ENCODE measurements at regions not wholly inside any gene's neighbourhood (a gene's known extent, or its start where the extent isn't known, plus 50 kb on each side); places are given as distances from the start of the nearest gene placed in this dataset.
"Not testable (repeated sequence)": the region's sequence is repeated elsewhere in the genome, so short reads cannot be mapped to it uniquely, and the experiment has no call there.

DNA sequence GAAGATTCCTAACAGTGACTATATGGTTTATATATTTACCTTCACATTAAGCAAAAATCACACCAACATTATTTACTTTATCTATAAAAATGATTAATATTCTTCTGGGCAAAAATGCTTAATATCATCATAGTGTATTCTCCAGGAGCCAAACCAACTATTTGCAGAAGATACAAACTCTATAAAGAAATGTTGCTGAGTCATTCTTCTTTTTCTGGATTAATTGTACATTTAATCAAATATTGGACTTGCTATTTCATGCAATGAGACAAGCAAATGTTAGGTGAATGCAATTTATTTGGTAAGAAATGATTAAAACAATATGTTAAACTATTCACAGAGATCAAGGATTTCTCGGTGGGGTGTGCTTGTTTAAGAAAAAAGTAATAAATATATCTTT, 1075.8 kb downstream of the PCDH9 start:
- TF ChIP-seq, protein P1, sequence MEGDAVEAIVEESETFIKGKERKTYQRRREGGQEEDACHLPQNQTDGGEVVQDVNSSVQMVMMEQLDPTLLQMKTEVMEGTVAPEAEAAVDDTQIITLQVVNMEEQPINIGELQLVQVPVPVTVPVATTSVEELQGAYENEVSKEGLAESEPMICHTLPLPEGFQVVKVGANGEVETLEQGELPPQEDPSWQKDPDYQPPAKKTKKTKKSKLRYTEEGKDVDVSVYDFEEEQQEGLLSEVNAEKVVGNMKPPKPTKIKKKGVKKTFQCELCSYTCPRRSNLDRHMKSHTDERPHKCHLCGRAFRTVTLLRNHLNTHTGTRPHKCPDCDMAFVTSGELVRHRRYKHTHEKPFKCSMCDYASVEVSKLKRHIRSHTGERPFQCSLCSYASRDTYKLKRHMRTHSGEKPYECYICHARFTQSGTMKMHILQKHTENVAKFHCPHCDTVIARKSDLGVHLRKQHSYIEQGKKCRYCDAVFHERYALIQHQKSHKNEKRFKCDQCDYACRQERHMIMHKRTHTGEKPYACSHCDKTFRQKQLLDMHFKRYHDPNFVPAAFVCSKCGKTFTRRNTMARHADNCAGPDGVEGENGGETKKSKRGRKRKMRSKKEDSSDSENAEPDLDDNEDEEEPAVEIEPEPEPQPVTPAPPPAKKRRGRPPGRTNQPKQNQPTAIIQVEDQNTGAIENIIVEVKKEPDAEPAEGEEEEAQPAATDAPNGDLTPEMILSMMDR (IDR thresholded peaks at IDR 0.05), result no peak
- no peak for DNase-seq
- intact Hi-C loops (cut with DNase I), result no loop called here

DNA sequence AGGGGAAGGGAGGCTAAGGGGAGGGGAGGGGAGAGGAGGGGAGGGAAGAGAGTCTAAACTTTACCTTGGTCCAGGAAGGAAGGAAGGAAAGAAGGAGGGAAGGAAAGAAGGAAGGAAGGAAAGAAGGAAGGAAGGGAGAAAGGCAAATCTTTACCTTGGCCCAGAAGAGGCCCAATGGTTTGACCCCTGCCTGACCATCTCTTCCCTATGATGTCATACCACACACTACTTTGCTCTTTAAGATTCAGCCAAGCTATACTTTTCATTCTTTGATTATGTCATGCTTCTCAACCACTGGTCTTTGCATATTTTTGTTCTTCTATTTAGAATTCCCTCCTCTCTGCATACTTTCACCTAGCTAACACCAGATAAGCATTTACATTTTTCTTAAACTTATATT, 1077.5 kb downstream of the PCDH9 start:
- no peak for DNase-seq
- TF ChIP-seq, protein P1 (IDR thresholded peaks at IDR 0.05), result no peak
- H3K27me3 ChIP-seq, result no peaks in the 10 kb centered on the region
- H3K4me1 ChIP-seq, result no peaks in the 10 kb centered on the region
- H3K36me3 ChIP-seq, result no peaks in the 10 kb centered on the region
- intact Hi-C loops (cut with DNase I), result no loop called here
- no peak overlapping the region for H3K27ac ChIP-seq
- no peak overlapping the region for H3K4me3 ChIP-seq
- H3K9me3 ChIP-seq, result no peaks in the 10 kb centered on the region
- no peak overlapping the region for H3K9ac ChIP-seq (ENCODE audit: low read depth in 2 of 2, low read length in 2 of 2)

More for the DNA sequence above, 1075.8 kb downstream of the PCDH9 start:
- H3K9me3 ChIP-seq, result no peaks in the 10 kb centered on the region
- no peak overlapping the region for H3K27ac ChIP-seq
- no peak overlapping the region for H3K9ac ChIP-seq (ENCODE audit: low read depth in 2 of 2, low read length in 2 of 2)
- no peaks in the 10 kb centered on the region for H3K4me1 ChIP-seq
- H3K27me3 ChIP-seq, result no peaks in the 10 kb centered on the region
- H3K36me3 ChIP-seq, result no peaks in the 10 kb centered on the region
- no peak overlapping the region for H3K4me3 ChIP-seq

DNA sequence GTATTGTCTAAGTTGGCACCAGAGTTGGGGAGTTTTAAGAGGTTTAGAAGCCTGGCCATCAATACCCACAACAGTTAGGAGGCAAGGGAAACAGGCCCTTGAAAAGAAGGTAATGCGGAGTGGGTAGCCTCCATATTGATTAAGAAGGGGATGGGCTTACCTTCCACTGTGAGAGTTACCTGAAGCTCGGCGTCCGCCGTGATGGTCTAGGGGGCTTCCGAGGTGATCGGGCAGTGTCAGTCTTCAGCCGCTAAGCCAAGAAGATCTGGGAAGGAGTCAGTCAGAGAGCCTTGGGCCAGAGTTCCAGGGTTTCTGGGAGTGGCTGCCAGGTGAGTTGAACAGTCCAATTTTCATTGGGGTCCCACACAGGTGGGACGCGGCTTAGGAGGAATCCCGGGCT, 1085.8 kb downstream of the PCDH9 start:
- H3K27ac ChIP-seq; H3K9ac ChIP-seq (ENCODE audit: low read depth in 2 of 2, low read length in 2 of 2); H3K4me1 ChIP-seq; H3K27me3 ChIP-seq; DNase-seq; H3K4me3 ChIP-seq; intact Hi-C loops (cut with DNase I); H3K9me3 ChIP-seq; H3K36me3 ChIP-seq: not testable (repeated sequence)

DNA sequence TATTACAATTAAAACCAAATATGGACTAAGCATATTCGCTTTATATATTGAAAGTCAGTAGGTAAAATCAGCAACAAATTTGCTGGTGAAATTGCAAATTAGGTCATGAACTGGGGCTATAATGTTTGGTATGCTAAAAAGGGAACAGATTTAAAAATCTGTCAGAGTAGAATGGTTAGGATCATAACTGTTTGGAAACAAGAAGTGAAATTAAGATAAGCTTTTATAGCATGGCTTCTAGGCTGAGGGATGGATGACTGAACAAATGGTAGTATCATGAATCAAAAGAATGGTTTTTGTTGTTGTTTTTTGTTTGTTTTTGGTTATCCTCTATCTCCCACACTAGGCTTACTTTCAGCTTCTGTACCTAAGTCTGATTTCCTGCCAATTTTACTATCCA, 1090.4 kb downstream of the PCDH9 start:
- H3K9me3 ChIP-seq, result no peaks in the 10 kb centered on the region
- intact Hi-C loops (cut with DNase I), result no loop called here
- H3K4me1 ChIP-seq, result no peaks in the 10 kb centered on the region
- no peak overlapping the region for H3K4me3 ChIP-seq
- no peaks in the 10 kb centered on the region for H3K36me3 ChIP-seq
- H3K27me3 ChIP-seq, result no peaks in the 10 kb centered on the region
- TF ChIP-seq, protein P1 (IDR thresholded peaks at IDR 0.05), result no peak
- H3K9ac ChIP-seq (ENCODE audit: low read depth in 2 of 2, low read length in 2 of 2), result no peak overlapping the region
- DNase-seq, result no peak
- H3K27ac ChIP-seq, result no peak overlapping the region

DNA sequence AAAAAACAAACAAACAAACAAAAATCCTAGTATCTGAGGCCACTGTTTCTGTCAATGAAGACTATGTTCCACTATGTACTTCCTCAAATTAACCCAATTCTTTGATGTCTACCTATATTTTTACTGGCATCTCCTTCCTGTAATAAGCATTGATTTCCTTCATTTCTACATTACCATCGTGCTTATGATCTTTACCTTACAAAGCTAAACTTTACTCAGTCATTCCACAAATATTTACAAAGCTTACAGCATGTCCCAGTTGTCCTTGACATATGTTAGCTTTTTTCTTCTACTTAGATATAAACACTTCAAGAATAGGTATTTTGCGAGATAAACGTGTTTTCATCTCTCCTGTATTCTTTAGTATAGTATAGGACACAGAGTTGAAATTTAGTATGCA, 1090.9 kb downstream of the PCDH9 start:
- H3K4me1 ChIP-seq, result no peaks in the 10 kb centered on the region
- no peaks in the 10 kb centered on the region for H3K36me3 ChIP-seq
- no peak for DNase-seq
- TF ChIP-seq, protein P1 (IDR thresholded peaks at IDR 0.05), result no peak
- H3K27me3 ChIP-seq, result no peaks in the 10 kb centered on the region
- H3K4me3 ChIP-seq, result no peak overlapping the region
- no peak overlapping the region for H3K9ac ChIP-seq (ENCODE audit: low read depth in 2 of 2, low read length in 2 of 2)
- H3K27ac ChIP-seq, result no peak overlapping the region
- no peaks in the 10 kb centered on the region for H3K9me3 ChIP-seq
- intact Hi-C loops (cut with DNase I), result no loop called here

DNA sequence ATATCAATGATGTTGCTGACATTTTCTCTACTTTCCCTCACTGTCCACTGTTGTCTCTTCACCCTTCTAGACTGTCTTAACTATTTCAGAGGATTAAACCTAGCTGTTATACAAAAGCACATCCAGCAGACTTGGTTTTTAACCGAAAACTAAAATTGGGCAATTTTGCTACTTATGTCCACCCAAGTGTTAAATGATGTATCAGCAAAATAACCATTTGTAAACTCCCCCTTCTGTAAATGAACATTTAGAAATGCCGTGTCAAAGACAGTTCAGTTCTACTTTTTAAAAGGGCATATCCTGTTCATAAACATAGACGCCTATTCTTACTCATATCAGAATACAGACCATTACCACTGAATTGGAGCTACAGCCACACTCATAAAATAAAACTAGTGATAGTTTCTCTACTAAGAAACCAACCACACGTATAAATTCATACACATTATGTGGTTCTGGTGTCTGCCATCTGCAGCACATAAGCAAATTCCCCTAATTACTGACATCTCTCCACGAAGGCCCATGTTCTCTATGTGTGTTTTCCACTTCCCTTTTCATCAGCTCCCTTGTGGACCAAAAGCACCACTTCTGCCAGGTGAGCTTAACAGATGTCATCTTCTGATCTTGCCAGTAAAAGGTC, 1091.8 kb downstream of the PCDH9 start:
- Histone ChIP-seq H3K27me3 (no peaks in the 10 kb centered on the region), H3K9me3 (no peaks in the 10 kb centered on the region), H3K4me1 (no peaks in the 10 kb centered on the region), H3K4me3 (no peak overlapping the region), H3K27ac (no peak overlapping the region), H3K36me3 (no peaks in the 10 kb centered on the region), H3K9ac (ENCODE audit: low read depth in 2 of 2, low read length in 2 of 2) (no peak overlapping the region)
- TF ChIP-seq, protein P1 (IDR thresholded peaks at IDR 0.05), result no peak
- intact Hi-C loops (cut with DNase I), result no loop called here
- no peak for DNase-seq

Data from colonic mucosa (tissue), 4 donors.